ENCODE measurements at regions not wholly inside any gene's neighbourhood (a gene's known extent, or its start where the extent isn't known, plus 50 kb on each side); places are given as distances from the start of the nearest gene placed in this dataset.

DNA sequence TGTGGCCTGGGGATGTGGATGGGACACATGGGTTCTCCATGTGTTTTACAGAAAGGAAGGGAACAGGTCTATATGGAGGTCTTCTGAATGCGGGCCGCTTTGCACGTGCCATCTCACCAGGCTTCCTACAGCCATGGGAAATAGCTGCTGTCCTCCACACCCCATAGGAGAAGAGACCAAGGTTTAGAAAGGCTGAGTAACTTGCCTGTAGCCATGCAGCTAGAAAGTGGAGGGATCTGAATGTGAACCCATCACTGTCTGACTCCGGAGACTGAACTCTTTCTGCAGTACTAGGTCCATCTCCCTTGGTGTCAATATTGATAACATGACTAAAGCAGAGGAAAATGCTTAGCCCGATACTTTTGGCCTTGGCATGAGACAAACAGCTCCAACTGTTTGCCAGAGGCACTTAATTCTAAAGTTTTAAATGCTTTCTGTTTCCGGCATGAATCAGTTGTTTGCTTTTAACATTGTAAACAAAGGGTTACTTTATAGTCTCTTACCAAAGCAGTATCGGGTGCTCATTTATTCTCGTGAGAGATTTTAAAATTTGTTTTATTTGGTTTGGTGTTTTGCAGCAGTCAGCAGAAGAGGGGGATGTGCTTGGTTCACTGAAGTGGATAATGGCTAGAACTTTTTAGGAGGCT is 64.8 kb upstream of the LOXL4 start:
- no peak for DNase-seq

DNA sequence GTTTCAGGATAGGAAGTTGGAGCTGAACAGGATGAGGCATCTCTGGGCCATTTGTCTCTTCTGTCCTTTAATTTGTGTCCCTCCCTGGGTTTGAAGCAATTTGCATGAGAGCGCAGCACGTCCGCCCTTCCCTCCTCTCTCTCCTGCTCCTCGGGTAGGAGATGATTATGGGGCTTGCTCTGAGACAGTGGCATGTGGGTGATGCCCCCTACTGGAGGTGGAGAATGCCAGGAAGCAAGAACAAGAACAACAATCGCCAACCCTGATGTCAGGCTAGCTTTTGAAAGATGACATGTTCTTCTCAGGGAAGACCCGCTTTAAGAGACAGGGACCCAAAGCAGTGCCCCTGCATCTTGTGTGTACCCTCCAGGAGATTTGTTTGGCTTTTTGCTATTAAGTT is 63.9 kb upstream of the LOXL4 start:
- no peak for DNase-seq

DNA sequence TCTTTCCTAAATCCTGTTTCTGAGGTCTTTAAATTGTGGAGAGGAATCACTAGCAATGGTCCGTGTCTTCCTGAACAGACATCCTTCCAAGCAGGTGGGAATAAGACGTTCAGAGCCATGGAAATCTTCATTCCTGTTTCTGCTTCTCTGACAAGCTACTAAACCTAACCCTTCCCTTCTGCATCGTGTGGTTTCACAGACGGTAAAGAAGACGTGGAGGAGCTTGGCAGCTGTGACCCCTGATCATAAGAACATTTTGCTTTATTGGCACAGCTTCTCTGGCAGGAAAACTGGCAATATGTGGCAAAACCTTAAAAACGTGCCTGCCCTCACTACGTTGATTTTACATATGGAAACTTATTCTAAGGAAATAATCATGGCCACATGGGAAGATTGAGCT is 63.0 kb upstream of the LOXL4 start:
- no peak for DNase-seq

DNA sequence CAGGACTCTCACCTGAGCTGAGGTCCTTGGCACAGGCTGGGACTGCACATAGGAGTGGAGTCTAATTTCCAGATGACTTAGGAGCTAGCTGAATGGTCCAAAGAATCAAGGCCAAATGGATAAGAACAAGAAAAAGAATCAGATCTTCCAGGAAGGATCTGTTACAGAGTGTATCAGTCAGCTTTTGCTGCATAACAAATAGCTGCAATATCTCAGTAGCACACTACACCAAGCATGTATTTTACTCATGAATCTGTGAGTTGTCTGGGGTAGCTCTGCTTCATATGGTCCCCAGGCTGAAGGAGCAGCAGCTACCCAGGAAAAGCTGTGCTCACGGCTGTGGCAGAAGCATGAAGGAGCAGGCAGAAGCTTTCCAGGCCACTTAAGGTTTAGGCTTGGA is 60.6 kb upstream of the LOXL4 start:
- DNase-seq = no peak

DNA sequence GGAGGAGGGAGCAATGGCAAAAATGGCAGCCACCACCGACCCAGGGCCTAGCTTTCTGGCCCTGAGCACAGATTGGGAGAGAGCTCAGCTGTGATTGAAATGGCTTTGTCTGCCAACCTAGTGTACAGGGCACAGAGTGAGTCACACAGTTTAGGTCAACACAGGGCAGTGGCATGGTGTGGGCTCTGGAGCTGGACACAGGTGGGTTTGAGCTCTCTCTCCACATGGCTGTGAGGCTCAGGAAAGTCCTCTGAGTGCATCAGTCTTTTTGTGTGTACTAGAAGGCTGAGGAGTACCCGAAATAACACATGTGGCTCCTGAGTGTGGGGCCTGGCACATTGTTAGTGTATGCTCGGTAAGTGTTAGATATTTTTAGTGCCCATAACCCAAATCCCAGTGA is 60.2 kb upstream of the LOXL4 start:
- no peak for DNase-seq

DNA sequence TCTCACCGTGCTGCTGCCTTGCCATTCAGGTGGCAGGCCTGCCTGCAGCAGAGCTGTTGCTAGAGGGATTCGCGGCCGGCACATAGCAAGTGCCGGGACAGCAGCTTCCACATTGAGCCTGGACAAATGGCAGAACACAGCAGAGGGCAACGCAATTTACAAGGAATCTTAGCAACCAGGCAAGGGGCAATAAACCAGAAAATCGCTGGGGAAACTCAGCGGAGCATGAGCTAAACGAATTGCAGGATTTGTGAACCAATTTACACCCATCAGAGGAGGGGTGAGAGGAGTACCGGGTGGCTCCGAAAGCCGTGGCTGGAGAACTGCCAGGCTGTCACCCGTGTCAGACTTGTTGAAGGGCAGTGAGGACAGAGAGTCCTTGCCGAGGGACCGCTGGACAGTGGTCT is 58.6 kb upstream of the LOXL4 start:
- peak; percentile 9 for DNase-seq

DNA sequence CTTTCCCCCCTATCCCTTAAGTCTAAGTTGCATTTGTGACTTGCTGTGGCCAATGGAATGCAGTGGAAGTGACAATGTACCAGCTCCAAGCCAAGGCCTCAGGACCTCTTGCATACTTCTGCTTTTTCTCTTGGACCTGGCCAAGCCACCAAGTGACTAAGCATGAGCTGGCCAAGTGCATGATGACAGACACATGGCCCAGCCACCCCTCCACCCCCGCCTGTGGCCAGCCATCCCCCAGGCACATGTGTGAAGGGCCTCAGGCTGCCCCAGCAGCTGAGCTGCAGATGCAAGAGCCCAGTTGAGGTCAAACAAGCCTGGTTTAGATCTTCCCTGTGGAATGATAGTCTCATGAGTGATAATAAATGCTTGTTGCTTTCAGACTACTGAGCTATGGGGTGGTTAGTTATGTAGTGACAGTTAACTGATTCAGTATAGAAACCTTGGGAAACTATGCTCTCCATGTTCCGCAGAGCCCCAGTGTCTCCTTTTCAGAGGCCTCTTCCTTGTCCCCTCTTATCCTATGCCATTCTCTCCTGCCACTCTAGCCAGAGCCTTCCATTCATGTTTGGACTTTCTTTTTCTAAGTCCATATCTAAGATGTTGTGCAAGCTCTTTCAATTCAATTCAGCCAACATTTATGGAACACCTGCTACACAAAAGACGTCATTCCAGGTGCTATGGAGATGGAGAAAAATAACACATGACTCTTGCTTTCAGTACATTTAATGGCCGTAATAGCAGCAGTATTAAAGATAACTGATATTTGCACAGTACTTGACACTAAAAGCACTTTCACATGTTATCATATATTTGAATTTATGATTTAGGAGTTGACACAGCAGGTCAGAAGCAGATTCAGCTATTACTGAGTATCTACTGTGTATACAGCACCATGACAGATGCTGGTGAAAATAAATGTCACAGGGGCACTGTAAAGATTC is 55.5 kb upstream of the LOXL4 start:
- no peak for DNase-seq

DNA sequence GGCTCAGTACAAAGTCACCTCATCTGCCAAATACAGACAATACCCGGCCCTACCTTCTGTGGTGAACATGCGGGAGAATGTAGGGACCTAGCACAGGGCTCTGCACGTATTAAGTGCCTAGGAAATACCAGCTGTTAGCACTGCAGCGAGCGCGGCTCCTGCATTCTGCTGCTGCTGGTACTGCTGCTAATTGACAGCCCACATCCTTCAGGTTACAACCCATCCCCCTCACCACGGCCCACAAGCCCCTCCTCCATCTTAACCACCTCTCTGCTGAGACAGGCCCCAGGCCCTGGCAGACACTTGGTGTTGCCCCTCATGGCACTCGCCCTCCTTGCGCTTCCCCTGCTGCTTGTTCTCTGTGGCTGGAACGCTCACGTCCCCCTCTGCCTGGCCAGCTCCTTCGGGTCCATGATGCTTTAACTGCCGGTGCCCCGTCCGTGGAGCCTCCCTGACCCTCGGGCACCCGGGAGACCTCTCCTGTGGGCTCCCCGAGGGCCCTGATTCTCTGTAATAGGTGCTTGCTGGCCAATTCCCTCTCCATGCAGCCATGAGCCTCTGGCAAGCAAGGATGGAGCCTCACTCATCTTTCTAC is 53.3 kb upstream of the LOXL4 start:
- DNase-seq = no peak

DNA sequence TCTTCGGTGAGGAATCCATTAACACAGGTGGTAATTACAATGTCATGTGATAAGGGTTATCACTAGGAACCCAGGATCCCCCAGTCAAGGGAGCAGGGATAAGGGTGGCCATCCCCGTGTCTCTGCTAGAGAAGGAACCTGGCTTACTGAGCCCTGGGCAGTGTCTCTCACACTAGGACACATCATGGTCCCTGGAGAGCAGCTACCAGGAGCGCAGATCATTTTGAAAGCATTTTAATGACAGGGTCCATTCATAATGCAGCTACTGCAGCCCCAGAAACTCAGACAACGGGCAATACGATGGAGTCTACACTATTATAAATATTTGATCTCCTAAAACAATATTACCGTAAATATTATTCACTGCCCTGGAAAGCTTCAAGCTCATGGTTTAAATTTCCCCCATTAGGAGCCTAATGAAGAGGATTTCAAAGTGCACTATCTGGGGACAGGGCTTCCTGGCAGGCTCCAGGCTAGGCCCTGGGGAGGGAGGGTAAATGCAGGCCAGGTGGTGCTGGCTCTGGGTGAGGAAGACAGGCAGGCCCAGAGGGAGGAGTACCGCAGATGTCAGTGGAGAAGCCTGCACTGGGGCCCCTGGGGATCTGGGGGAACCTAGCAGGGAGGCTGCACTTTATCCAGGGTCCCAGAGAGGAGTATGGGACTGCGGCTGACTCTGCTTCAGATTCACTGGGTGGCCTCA is 52.6 kb upstream of the LOXL4 start:
- DNase-seq = no peak

DNA sequence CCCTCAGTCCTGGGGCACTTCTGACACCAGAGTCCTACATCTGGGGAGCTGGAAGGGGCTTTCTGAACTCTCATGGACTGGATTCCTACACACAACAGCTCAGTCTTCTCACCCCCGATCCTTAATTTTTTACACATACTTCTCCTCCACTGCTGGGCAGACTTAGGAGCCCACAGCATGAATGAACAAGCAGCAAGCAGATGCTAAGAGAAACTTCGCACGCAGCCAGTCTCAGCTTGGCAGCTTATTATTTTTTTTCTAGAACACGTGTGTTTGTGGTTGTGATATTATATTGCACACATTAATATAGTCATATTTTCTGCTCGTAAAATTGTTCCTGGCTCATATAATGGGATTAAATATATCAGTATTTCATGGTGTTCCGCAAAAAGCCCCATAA is 50.9 kb upstream of the LOXL4 start:
- DNase-seq = no peak

Measured in midbrain (tissue), 1 donor.